H1 (cell line): ENCODE measurements at regions not wholly inside any gene's neighbourhood (a gene's known extent, or its start where the extent isn't known, plus 50 kb on each side); places are given as distances from the start of the nearest gene placed in this dataset.

Source experiments
- ASH2L ChIP-seq: fragments of 200-600, 300-600 bp; sonication (generic); IDR thresholded peaks from one replicate; pipeline ENCODE4 v1.7.1; 2017; ENCODE audit warnings: low read length
- ATF3 ChIP-seq: IDR thresholded peaks from 2 replicates; pipeline ENCODE4 v1.6.1; 2011; ENCODE audit warnings: low read depth, mild to moderate bottlenecking, low read length; ENCODE audit not compliant: insufficient read depth
- CREB1 ChIP-seq: IDR thresholded peaks from 2 replicates; pipeline ENCODE4 v1.6.1; 2012; ENCODE audit warnings: inconsistent platforms
- CTCF ChIP-seq, 3 experiments: IDR thresholded peaks; 1 replicate in 2 of 3; 2 replicates in 1 of 3; pipeline versions ENCODE4 v1.5.1 to v1.6.1; 2011; ENCODE audit warnings: low read length in 3 of 3, mild to moderate bottlenecking in 3 of 3, inconsistent platforms in 2 of 3, low read depth in 1 of 3, moderate library complexity in 1 of 3; ENCODE audit not compliant: insufficient read depth in 1 of 3; ENCODE audit errors: control extremely low read depth in 1 of 3
- EP300 ChIP-seq, 2 experiments: IDR thresholded peaks; 1 replicate in 1 of 2; 2 replicates in 1 of 2; pipeline ENCODE4 v1.6.1; 2011 to 2012; ENCODE audit warnings: low read depth in 2 of 2, low read length in 2 of 2, mild to moderate bottlenecking in 2 of 2, borderline replicate concordance in 1 of 2, inconsistent platforms in 1 of 2, moderate library complexity in 1 of 2
- GABPA ChIP-seq: IDR thresholded peaks from 2 replicates; pipeline ENCODE4 v1.6.1; 2011; ENCODE audit warnings: mild to moderate bottlenecking, low read length, moderate library complexity, borderline replicate concordance; ENCODE audit not compliant: insufficient read depth
- POLR2AphosphoS5 ChIP-seq: IDR thresholded peaks from 2 replicates; pipeline ENCODE4 v1.6.1; 2011; ENCODE audit warnings: low read depth, low read length
- RAD21 ChIP-seq, 2 experiments: IDR thresholded peaks in 1 of 2; conservative IDR thresholded peaks in 1 of 2; 2 replicates each; pipeline ENCODE4 v1.6.1; 2011; ENCODE audit warnings: low read depth in 2 of 2, low read length in 2 of 2, improper control_type of control experiment in 1 of 2, inconsistent platforms in 1 of 2, mild to moderate bottlenecking in 1 of 2, moderate library complexity in 1 of 2
- TBP ChIP-seq: IDR thresholded peaks from 2 replicates; pipeline ENCODE4 v1.6.1; 2011; ENCODE audit warnings: low read depth, low read length, improper control_type of control experiment
- TF ChIP-seq, protein P1 (sequence below): IDR thresholded peaks from 2 replicates; pipeline ENCODE4 v1.6.1; 2011; ENCODE audit warnings: low read length, improper control_type of control experiment

GRCh38 chr16:50441486-50442157, 72.8 kb upstream of the BRD7 start:
- TF ChIP-seq TBP (no peak), EP300 (IDR thresholded peaks at IDR 0.05; ENCODE audit: borderline replicate concordance in 1 of 2, low read depth in 2 of 2, low read length in 2 of 2) (no peak), POLR2AphosphoS5 (no peak), CTCF (IDR thresholded peaks at IDR 0.05; ENCODE audit: control extremely low read depth in 1 of 3, insufficient read depth in 1 of 3, low read depth in 1 of 3, low read length in 3 of 3) (no peak), RAD21 (IDR thresholded peaks at IDR 0.05 in 1 of 2, conservative IDR thresholded peaks at IDR 0.05 in 1 of 2; ENCODE audit: low read depth in 2 of 2, low read length in 2 of 2) (no peak), ASH2L (no peak), GABPA (no peak), CREB1 (no peak), ATF3 (no peak)
- TF ChIP-seq, protein P1, sequence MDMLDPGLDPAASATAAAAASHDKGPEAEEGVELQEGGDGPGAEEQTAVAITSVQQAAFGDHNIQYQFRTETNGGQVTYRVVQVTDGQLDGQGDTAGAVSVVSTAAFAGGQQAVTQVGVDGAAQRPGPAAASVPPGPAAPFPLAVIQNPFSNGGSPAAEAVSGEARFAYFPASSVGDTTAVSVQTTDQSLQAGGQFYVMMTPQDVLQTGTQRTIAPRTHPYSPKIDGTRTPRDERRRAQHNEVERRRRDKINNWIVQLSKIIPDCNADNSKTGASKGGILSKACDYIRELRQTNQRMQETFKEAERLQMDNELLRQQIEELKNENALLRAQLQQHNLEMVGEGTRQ: no peak
